AG04450 (cell line): ENCODE measurements at regions not wholly inside any gene's neighbourhood (a gene's known extent, or its start where the extent isn't known, plus 50 kb on each side); places are given as distances from the start of the nearest gene placed in this dataset.
"Not testable (repeated sequence)": the region's sequence is repeated elsewhere in the genome, so short reads cannot be mapped to it uniquely, and the experiment has no call there.

ENCODE experiments used
- CTCF ChIA-PET: fragments of 300-600, 350-600 bp; formaldehyde crosslinking; extraction: SDS; loops from one replicate; lab custom pipeline; 2022; ENCODE audit warnings: antibody characterized with exemption, inconsistent platforms; lab: Charles Lee
- POLR2A ChIA-PET: fragments of 350-600 bp; formaldehyde crosslinking; extraction: SDS; loops from one replicate; lab custom pipeline; 2021; ENCODE audit warnings: antibody characterized with exemption, inconsistent platforms; lab: Yijun Ruan, JAX
- DNase-seq: peaks from one replicate; pipeline ENCODE4 v3.0.0-alpha.2; 2011; ENCODE audit warnings: low read depth, low spot score
- H3K27ac ChIP-seq: one replicate; pipeline ENCODE4 v1.5.1; 2012; ENCODE audit warnings: low read depth, low read length, control low read depth
- H3K27me3 ChIP-seq: one replicate; pipeline ENCODE4 v1.6.0; 2012; ENCODE audit warnings: low read length; ENCODE audit not compliant: control insufficient read depth, insufficient read depth
- H3K4me3 ChIP-seq: 2 replicates; pipeline ENCODE4 v1.5.1; 2011; ENCODE audit warnings: mild to moderate bottlenecking, low read depth, low read length, control low read depth
- H3K9me3 ChIP-seq: 2 replicates; pipeline ENCODE4 v1.5.1; 2012; ENCODE audit warnings: low read length; ENCODE audit not compliant: control insufficient read depth, insufficient read depth
- CTCF ChIP-seq: IDR thresholded peaks from 2 replicates; pipeline ENCODE4 v1.5.1; 2011; ENCODE audit warnings: low read depth, low read length, control low read depth, inconsistent platforms

GRCh38 chr4:158965226-158965625 lies 137.7 kb upstream of the RAPGEF2 start:
- CTCF ChIA-PET, result no interaction called here
- H3K9me3 ChIP-seq, result no peaks in the 10 kb centered on the region
- no peak for TF ChIP-seq CTCF
- H3K27me3 ChIP-seq, result no peaks in the 10 kb centered on the region
- DNase-seq, result no peak
- POLR2A ChIA-PET, result no interaction called here
- H3K4me3 ChIP-seq, result no peak overlapping the region
- H3K27ac ChIP-seq, result no peak overlapping the region

- ChIA-PET CTCF (interaction anchor here (0.6 kb wide), 1 partner anchor 31 kb away, joined by 5 read pairs; no protein-coding TSS in a partner anchor), POLR2A (no interaction called here)
- H3K27me3 ChIP-seq, result no peaks in the 10 kb centered on the region
- no peak for TF ChIP-seq CTCF
- no peak overlapping the region for H3K27ac ChIP-seq
- no peak overlapping the region for H3K4me3 ChIP-seq
- DNase-seq, result no peak
- H3K9me3 ChIP-seq, result no peaks in the 10 kb centered on the region
These were observed 136.8 kb upstream of the RAPGEF2 start for GRCh38 chr4:158966091-158966490.

GRCh38 chr4:158968961-158969360 lies 133.9 kb upstream of the RAPGEF2 start:
- ChIA-PET CTCF (interaction anchor here (1.4 kb wide), 1 partner anchor 26 kb away, joined by 3 read pairs; no protein-coding TSS in a partner anchor), POLR2A (no interaction called here)
- no peak for DNase-seq
- H3K27me3 ChIP-seq, result no peaks in the 10 kb centered on the region
- TF ChIP-seq CTCF, result no peak
- no peaks in the 10 kb centered on the region for H3K9me3 ChIP-seq
- H3K27ac ChIP-seq, result no peak overlapping the region
- H3K4me3 ChIP-seq, result no peak overlapping the region

- ChIA-PET POLR2A (interaction anchor here (0.6 to 1.1 kb wide), 2 partner anchors 26 to 77 kb away, joined by 3 to 4 read pairs; no protein-coding TSS in a partner anchor), CTCF (no interaction called here)
- Histone ChIP-seq H3K4me3 (no peak overlapping the region), H3K9me3 (no peaks in the 10 kb centered on the region), H3K27ac (no peak overlapping the region), H3K27me3 (no peaks in the 10 kb centered on the region)
- TF ChIP-seq CTCF, result no peak
- DNase-seq, result no peak
These were observed 132.1 kb upstream of the RAPGEF2 start for GRCh38 chr4:158970812-158971211.

- H3K27ac ChIP-seq, DNase-seq, POLR2A ChIA-PET, H3K4me3 ChIP-seq, H3K9me3 ChIP-seq, H3K27me3 ChIP-seq, CTCF ChIA-PET: not testable (repeated sequence)
These were observed 128.4 kb upstream of the RAPGEF2 start for GRCh38 chr4:158974438-158974837.

- H3K27me3 ChIP-seq, DNase-seq, H3K9me3 ChIP-seq, H3K4me3 ChIP-seq, POLR2A ChIA-PET, H3K27ac ChIP-seq, CTCF ChIA-PET: not testable (repeated sequence)
These were observed 122.2 kb upstream of the RAPGEF2 start for GRCh38 chr4:158980711-158981110.
